ENCODE measurements at regions not wholly inside any gene's neighbourhood (a gene's known extent, or its start where the extent isn't known, plus 50 kb on each side); places are given as distances from the start of the nearest gene placed in this dataset.

DNA sequence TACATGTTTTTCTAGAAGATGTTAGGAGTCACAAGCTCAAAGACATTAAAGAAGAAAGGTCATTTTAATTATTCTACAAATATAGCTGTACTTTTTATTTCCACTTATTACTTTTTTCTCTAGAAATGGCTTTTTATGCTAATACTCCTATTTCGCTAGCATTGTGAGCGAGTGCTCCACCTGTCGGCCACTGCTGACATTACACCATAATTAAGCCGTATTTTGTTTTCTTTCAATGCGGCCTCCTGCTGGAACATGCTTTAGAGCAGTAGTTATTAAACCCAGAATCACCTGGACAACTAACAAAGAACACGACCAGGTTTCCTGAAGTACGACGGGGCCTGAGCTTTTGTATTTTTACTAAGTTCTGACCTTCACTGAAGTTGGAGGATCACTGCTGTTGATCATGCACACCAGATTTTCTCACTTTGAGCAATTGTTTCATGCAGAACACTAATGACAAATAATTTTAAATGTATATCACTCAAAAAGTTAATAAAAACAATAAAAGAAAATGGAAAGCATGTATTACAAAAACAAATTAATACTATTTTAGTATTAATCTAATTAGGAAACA is 74.1 kb upstream of the PAK5 start:
- H2AFZ ChIP-seq (ENCODE audit: low read depth, low read length), result no peak overlapping the region
- peaks cover 3% of the 10 kb centered on the region for H3K27me3 Mint-ChIP-seq (ENCODE audit: low read depth, unreplicated experiment)

DNA sequence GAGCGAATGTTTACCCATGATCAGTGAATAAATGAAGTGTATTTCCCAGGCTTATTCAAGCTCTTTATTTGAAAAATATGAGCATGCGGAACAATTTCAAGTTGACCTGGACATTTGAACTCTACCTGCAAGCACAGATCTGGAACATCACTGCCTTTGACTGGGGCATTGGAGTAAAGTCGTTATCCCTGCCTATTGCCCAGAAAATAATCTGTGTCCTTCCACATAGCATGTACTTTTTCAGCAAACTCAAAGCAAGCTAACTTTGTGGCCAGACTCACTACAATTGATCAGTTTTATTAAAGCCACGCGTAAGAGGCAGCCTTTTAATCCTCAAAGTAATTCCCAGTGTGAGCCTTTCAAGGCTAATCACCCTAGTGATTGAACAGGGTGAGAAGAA is 73.4 kb upstream of the PAK5 start:
- Mint-ChIP-seq H3K27me3 (ENCODE audit: low read depth, unreplicated experiment) (peaks cover 3% of the 10 kb centered on the region), H3K4me1 (ENCODE audit: low read depth, unreplicated experiment) (no peaks in the 10 kb centered on the region), H3K36me3 (ENCODE audit: low read depth, unreplicated experiment) (no peaks in the 10 kb centered on the region), H3K9me3 (ENCODE audit: unreplicated experiment) (no peaks in the 10 kb centered on the region), H3K27ac (ENCODE audit: unreplicated experiment) (no peak overlapping the region), H3K4me3 (ENCODE audit: unreplicated experiment) (no peak overlapping the region)
- H2AFZ ChIP-seq (ENCODE audit: low read depth, low read length), result no peak overlapping the region
- FAIRE-seq (no peak), DNase-seq (ENCODE audit: low read depth) (no peak)
- TF ChIP-seq EZH2 (IDR thresholded peaks at IDR 0.05; ENCODE audit: insufficient read depth, low read length), result no peak
- TF ChIP-seq, protein P1, sequence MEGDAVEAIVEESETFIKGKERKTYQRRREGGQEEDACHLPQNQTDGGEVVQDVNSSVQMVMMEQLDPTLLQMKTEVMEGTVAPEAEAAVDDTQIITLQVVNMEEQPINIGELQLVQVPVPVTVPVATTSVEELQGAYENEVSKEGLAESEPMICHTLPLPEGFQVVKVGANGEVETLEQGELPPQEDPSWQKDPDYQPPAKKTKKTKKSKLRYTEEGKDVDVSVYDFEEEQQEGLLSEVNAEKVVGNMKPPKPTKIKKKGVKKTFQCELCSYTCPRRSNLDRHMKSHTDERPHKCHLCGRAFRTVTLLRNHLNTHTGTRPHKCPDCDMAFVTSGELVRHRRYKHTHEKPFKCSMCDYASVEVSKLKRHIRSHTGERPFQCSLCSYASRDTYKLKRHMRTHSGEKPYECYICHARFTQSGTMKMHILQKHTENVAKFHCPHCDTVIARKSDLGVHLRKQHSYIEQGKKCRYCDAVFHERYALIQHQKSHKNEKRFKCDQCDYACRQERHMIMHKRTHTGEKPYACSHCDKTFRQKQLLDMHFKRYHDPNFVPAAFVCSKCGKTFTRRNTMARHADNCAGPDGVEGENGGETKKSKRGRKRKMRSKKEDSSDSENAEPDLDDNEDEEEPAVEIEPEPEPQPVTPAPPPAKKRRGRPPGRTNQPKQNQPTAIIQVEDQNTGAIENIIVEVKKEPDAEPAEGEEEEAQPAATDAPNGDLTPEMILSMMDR (IDR thresholded peaks at IDR 0.05; ENCODE audit: insufficient read depth, low read depth, low read length), result no peak
- H3K4me1 ChIP-seq (ENCODE audit: insufficient read depth, low read length), result no peaks in the 10 kb centered on the region
- H3K79me2 ChIP-seq (ENCODE audit: insufficient read depth, low read length), result no peaks in the 10 kb centered on the region
- H3K36me3 ChIP-seq (ENCODE audit: insufficient read depth, low read length), result no peaks in the 10 kb centered on the region
- H3K9me3 ChIP-seq (ENCODE audit: insufficient read depth, low read depth, low read length), result no peaks in the 10 kb centered on the region
- H3K27me3 ChIP-seq (ENCODE audit: insufficient read depth, low read length), result peaks cover 4% of the 10 kb centered on the region
- no peak overlapping the region for H3K4me2 ChIP-seq (ENCODE audit: low read length)
- no peak overlapping the region for H3K4me3 ChIP-seq (ENCODE audit: insufficient read depth, low read depth, low read length)
- no peak overlapping the region for H3K9ac ChIP-seq (ENCODE audit: low read length)
- no peak overlapping the region for H3K27ac ChIP-seq (ENCODE audit: low read depth, low read length)
- no peaks in the 10 kb centered on the region for H4K20me1 ChIP-seq (ENCODE audit: insufficient read depth, low read length)

More for the DNA sequence above, 74.1 kb upstream of the PAK5 start:
- H3K36me3 Mint-ChIP-seq (ENCODE audit: low read depth, unreplicated experiment), result no peaks in the 10 kb centered on the region
- FAIRE-seq (no peak), DNase-seq (ENCODE audit: low read depth) (peak; percentile 6)
- Histone ChIP-seq H3K36me3 (ENCODE audit: insufficient read depth, low read length) (no peaks in the 10 kb centered on the region), H3K27ac (ENCODE audit: low read depth, low read length) (no peak overlapping the region), H3K9ac (ENCODE audit: low read length) (no peak overlapping the region), H3K4me3 (ENCODE audit: insufficient read depth, low read depth, low read length) (no peak overlapping the region), H3K4me1 (ENCODE audit: insufficient read depth, low read length) (no peaks in the 10 kb centered on the region), H3K27me3 (ENCODE audit: insufficient read depth, low read length) (peaks cover 3% of the 10 kb centered on the region), H3K9me3 (ENCODE audit: insufficient read depth, low read depth, low read length) (no peaks in the 10 kb centered on the region), H3K4me2 (ENCODE audit: low read length) (no peak overlapping the region), H3K79me2 (ENCODE audit: insufficient read depth, low read length) (no peaks in the 10 kb centered on the region), H4K20me1 (ENCODE audit: insufficient read depth, low read length) (no peaks in the 10 kb centered on the region)
- no peak overlapping the region for H3K27ac Mint-ChIP-seq (ENCODE audit: unreplicated experiment)
- H3K4me1 Mint-ChIP-seq (ENCODE audit: low read depth, unreplicated experiment), result no peaks in the 10 kb centered on the region
- no peak overlapping the region for H3K4me3 Mint-ChIP-seq (ENCODE audit: unreplicated experiment)
- TF ChIP-seq EZH2 (IDR thresholded peaks at IDR 0.05; ENCODE audit: insufficient read depth, low read length), result no peak
- TF ChIP-seq, protein P1 (IDR thresholded peaks at IDR 0.05; ENCODE audit: insufficient read depth, low read depth, low read length), result peak; percentile 81
- H3K9me3 Mint-ChIP-seq (ENCODE audit: unreplicated experiment), result no peaks in the 10 kb centered on the region

DNA sequence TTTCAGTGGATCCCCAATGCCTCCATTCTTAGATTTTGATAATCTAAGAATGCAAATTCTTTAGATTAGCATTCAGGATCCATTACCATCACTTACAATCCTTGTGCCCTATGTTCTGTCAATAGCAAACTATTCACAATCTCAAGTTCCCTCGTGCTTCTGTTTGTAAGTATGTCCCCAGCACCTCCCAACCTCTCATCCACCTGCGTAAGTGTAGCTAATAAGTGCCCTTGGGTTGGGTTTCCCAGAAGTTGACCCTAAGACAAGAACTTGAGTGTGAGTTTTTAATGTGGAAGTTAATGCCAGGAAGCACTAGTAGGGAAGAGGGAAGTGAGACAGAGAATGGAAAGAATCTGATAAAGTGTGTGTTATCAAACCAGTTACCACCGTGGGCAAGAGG is 72.6 kb upstream of the PAK5 start:
- Histone ChIP-seq H3K4me1 (ENCODE audit: insufficient read depth, low read length) (no peaks in the 10 kb centered on the region), H3K4me3 (ENCODE audit: insufficient read depth, low read depth, low read length) (no peak overlapping the region), H3K36me3 (ENCODE audit: insufficient read depth, low read length) (no peaks in the 10 kb centered on the region), H2AFZ (ENCODE audit: low read depth, low read length) (no peak overlapping the region), H3K9me3 (ENCODE audit: insufficient read depth, low read depth, low read length) (no peaks in the 10 kb centered on the region), H3K27me3 (ENCODE audit: insufficient read depth, low read length) (peaks cover 5% of the 10 kb centered on the region), H3K27ac (ENCODE audit: low read depth, low read length) (no peak overlapping the region), H3K9ac (ENCODE audit: low read length) (no peak overlapping the region), H4K20me1 (ENCODE audit: insufficient read depth, low read length) (no peaks in the 10 kb centered on the region), H3K4me2 (ENCODE audit: low read length) (no peak overlapping the region), H3K79me2 (ENCODE audit: insufficient read depth, low read length) (no peaks in the 10 kb centered on the region)
- no peaks in the 10 kb centered on the region for H3K9me3 Mint-ChIP-seq (ENCODE audit: unreplicated experiment)
- FAIRE-seq (no peak), DNase-seq (ENCODE audit: low read depth) (no peak)
- H3K4me3 Mint-ChIP-seq (ENCODE audit: unreplicated experiment), result no peak overlapping the region
- no peaks in the 10 kb centered on the region for H3K4me1 Mint-ChIP-seq (ENCODE audit: low read depth, unreplicated experiment)
- H3K27me3 Mint-ChIP-seq (ENCODE audit: low read depth, unreplicated experiment), result peaks cover 3% of the 10 kb centered on the region
- TF ChIP-seq, protein P1 (IDR thresholded peaks at IDR 0.05; ENCODE audit: insufficient read depth, low read depth, low read length), result no peak
- TF ChIP-seq EZH2 (IDR thresholded peaks at IDR 0.05; ENCODE audit: insufficient read depth, low read length), result no peak
- H3K27ac Mint-ChIP-seq (ENCODE audit: unreplicated experiment), result no peak overlapping the region
- no peaks in the 10 kb centered on the region for H3K36me3 Mint-ChIP-seq (ENCODE audit: low read depth, unreplicated experiment)

Measured in astrocyte (in vitro differentiated cells and primary cell).